Amniotic epithelial cell (primary cell): ENCODE measurements at regions not wholly inside any gene's neighbourhood (a gene's known extent, or its start where the extent isn't known, plus 50 kb on each side); places are given as distances from the start of the nearest gene placed in this dataset.
"Not testable (repeated sequence)": the region's sequence is repeated elsewhere in the genome, so short reads cannot be mapped to it uniquely, and the experiment has no call there.

Experiments
- DNase-seq: peaks from one replicate; pipeline ENCODE4 v3.0.0-alpha.2; 2010; ENCODE audit warnings: low read depth

- no peak for DNase-seq
Measured at GRCh38 chr6:97677626-97678025, 394.6 kb upstream of the MMS22L start.

DNA sequence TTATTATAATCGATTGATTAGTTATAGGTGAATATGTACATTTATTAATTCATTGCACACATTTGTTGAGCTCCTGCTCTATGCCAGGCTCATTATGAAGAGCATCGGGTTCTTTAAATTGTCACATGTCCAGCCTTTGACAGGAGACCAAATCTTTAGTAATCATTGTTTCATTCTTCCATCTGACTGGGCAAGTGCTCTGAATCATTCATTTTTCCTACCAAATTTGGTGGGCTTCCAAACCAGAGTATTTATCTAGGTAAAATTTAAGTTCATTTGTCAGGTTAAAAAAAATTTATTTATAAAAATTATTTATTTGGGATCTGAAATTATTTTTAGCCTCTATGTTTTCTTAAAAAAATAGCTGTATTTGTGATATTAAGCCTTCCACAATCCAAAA, 404.9 kb upstream of the MMS22L start:
- DNase-seq, result no peak

GRCh38 chr6:97689078-97689754, 406.2 kb upstream of the MMS22L start:
- no peak for DNase-seq

GRCh38 chr6:97697456-97697855, 414.4 kb upstream of the MMS22L start:
- DNase-seq, result peak; percentile 46

- DNase-seq, result no peak
Measured at GRCh38 chr6:97701801-97702200, 418.8 kb upstream of the MMS22L start.

- no peak for DNase-seq
Measured at GRCh38 chr6:97702248-97702647, 419.2 kb upstream of the MMS22L start.

DNA sequence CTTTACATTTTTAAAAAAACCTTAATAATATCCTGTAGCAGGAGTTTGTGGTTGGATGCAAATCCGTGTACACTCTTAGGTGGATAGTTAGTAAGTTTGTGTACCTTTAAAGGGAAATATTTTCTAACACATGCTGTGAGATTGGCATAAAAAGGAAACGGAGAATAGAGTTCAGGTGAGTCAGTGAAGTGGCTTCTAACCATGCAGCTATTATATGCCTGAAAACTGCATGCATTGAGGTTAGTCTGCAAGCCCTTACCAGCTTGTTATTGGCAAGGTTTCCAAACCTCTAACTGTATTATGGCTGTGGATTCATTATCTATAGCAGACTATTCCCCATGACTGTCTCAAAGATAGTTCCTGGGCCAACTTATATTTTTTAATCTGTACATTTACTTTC, 420.6 kb upstream of the MMS22L start:
- no peak for DNase-seq

DNA sequence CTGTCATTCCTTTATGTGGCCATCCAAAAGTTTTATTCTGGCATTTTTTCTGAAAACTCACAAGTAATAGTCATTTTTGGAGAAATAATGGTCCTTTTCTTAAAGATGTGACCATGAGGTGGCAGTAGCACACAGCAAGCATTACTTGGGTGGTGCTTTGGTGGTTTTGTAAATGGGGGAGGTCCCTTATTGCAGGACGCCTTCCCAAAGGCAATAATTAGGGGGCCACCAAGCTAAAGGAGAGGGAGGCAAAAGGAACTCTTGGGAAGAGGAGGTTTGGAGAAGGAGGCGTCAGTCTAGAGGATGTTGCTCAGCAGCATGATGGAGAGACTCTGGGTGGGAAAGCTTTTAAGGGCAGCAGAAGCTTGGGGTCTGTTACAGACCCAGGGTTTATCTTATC, 422.6 kb upstream of the MMS22L start:
- DNase-seq, result no peak

GRCh38 chr6:97712751-97713150, 429.7 kb upstream of the MMS22L start:
- DNase-seq, result no peak

DNA sequence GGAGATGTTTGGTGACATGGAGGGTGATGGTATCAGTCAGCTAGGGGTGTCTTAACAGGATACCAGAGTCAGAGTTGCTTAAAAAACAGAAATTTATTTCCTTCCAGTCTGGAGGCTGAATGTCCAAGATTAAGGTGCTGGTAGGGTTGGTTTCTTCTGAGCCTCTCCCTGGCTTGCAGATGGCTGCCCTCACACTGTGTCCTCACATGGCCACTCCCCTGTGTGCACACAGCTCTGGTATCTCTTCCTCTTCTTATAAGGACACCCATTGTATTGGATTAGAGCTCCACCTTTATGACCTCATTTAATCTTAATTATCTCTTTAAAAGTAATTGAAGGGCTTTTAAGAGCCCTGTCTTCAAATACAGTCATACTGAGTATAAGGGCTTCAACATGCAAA, 431.8 kb upstream of the MMS22L start:
- no peak for DNase-seq

- no peak for DNase-seq
Measured at GRCh38 chr6:97717086-97717485, 434.1 kb upstream of the MMS22L start.

DNA sequence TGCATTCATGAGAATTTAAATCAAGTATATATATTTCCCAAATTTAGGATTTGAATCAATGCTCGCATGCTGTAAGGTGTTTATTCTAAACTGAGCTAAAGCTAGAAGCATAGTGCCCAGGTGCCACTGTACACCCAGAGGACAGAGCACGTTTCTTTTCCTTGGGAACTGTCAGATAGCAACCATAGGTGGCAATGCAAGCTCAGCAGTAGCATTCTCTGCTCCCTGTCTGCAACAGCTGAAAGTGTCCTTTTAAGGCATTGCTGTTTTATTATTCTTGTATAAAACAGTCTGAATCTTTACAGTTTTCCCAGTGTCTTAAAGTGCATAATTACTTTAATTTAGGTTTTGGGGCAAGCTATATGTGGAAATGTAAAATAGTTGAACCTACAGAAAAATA, 443.4 kb upstream of the MMS22L start:
- DNase-seq, result no peak

DNA sequence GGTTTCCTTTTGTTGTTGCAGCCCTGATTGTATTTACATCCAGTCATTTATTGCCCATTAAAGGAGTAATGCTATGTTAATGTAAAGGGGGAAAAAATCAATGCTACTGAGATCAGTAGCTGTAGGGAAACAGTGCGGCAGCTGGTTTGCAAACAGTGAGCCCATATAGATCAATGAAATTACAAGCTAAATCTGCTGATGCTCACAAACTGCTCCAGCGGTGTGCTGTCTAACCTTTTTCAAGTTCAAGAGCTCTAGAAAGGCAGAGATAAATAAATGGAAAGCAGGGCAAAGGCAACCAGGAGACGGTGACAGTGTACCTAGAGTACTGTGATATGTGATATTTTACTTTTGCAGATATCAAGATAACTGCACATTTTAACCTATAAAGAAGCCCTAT, 449.0 kb upstream of the MMS22L start:
- no peak for DNase-seq

GRCh38 chr6:97757575-97757974, 474.6 kb upstream of the MMS22L start:
- no peak for DNase-seq

DNA sequence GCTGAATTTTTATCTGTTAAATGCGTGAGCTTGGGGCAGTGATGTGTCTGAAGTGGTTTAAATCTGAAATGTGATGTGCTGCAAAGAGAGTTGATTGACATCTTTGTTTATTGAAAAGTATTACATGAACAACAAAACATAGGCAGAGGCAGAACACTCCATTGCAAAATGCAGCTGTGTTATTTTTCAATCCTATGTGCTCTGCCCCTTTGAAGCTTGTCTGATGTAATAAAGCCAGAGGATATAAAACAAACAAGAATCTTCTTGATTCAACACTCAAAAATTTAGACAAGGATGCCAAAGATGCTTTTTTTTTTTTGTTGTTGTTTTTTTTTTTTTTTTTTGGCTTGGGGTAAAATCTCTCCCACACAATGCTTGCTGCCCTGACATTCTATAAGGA, 482.4 kb upstream of the MMS22L start:
- DNase-seq, result peak; percentile 1

DNA sequence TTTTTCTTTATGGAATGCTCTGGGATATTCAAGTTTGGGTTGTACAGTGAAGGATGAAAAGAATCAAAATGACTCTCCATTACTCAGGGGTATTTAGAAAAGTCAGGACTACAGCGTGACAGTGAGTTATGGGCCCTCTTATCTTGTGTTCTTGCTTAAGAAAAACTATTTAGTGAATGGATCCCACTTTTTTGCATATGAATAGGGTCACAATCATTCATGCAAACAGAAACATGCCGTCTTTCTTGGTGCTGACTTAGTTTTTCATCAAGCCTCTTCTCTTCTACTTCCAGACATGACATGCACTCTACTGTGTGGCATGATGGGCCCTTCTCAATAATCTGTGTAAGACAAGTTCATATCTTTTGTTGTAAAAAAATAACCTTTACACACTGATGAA, 488.4 kb upstream of the MMS22L start:
- DNase-seq, result no peak

GRCh38 chr6:97775012-97775411, 492.0 kb upstream of the MMS22L start:
- DNase-seq, result no peak

DNA sequence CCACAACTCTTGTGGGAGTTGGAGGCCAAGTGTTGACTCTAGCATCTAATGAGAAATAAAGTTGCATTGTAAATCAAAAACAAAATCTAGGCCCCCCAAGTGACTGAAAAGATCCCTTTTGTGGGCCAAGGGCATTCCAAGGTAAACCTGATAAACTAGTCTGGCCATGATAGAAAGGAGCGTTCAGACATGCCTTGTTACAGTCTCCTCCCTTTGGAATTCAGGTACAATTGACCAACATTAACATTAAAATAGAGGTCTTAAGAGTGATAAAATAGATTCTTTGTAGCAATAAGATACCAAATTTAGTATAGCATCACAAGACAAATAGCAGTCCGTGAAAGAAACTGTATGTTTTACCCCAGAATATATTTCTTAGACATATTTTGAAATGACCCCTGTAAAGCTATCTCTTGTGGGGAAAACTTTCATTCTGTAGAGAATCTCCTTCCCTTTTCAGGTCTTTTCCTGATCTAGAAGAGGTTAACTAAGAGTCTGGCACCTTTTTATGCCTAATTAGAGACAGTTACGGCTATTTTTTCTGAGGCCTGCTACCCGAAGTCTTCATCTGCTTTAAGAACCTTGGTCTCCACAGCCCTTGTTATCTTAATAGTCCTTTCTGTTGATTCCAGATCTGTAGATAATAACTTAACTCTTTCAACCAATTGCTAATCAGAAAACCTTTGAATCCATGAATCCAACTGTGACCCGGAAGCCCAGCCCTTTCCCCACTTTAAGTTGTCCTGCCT, 495.4 kb upstream of the MMS22L start:
- DNase-seq, result no peak

GRCh38 chr6:97779039-97779766, 496.2 kb upstream of the MMS22L start:
- not testable (repeated sequence) for DNase-seq

DNA sequence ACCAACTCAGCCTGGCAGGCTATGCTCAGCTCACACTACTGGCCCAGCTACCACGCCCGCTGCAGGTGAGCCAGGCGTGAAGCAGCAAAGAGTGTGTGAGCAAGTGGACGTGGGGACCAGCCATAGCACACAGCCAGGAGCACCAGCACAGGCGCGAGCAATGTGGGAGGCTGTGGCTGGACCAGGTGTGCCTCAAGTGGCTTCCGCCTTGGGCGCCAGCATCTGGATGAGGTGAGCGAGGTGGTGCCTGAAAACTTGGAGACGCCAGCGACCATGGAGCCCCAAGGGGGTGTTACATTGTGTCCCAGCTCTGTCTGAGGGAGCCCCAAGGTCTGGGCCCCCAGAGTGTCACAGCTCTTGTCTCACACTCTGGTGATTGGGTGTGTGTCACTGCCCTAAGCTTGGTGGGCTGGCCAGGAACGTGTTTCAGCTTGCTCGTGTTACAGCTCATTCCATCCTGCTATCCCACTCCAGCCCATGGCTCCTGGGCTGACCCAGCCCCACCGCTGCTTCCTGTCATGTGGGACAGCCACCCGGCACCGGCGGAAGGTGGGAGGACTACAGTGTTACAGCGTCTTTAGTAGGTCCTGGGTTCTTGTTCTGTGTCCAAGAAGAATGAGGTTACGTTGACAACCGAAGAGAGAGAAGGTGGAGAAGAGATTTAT, 508.0 kb upstream of the MMS22L start:
- no peak for DNase-seq

- no peak for DNase-seq
Measured at GRCh38 chr6:97805596-97805995, 522.6 kb upstream of the MMS22L start.

GRCh38 chr6:97812940-97813339, 529.9 kb upstream of the MMS22L start:
- DNase-seq, result no peak
